Activated T-helper 2 cell treated with anti-CD3 and anti-CD28 coated beads, Interferon-gamma antibody, Interleukin-2, Interleukin-4, amounts not matched to agents 10 μg/mL and 5 μg/mL and 100 μg/mL, durations not matched to agents 14 hours and 24 hours and 36 hours (primary cell): ENCODE measurements at regions not wholly inside any gene's neighbourhood (a gene's known extent, or its start where the extent isn't known, plus 50 kb on each side); places are given as distances from the start of the nearest gene placed in this dataset.
A peak's percentile ranks its signal among the peaks of the same experiment; 100 is the strongest.

Source experiments
- DNase-seq: peaks from one replicate; pipeline ENCODE4 v3.0.0; 2021; ENCODE audit warnings: low spot score
- H3K27ac Mint-ChIP-seq: one replicate; pipeline ENCODE4 v1.8.0; 2021; ENCODE audit warnings: mixed read lengths
- H3K27me3 Mint-ChIP-seq: one replicate; pipeline ENCODE4 v1.8.0; 2021; ENCODE audit warnings: low read depth, mixed read lengths
- H3K36me3 Mint-ChIP-seq: one replicate; pipeline ENCODE4 v1.8.0; 2021; ENCODE audit warnings: low read depth, mixed read lengths
- H3K4me1 Mint-ChIP-seq: one replicate; pipeline ENCODE4 v1.8.0; 2021; ENCODE audit warnings: low read depth, mixed read lengths
- H3K4me3 Mint-ChIP-seq: one replicate; pipeline ENCODE4 v1.8.0; 2021; ENCODE audit warnings: low read depth, mild to moderate bottlenecking, moderate library complexity, mixed read lengths
- H3K9me3 Mint-ChIP-seq: one replicate; pipeline ENCODE4 v1.8.0; 2021; ENCODE audit warnings: mixed read lengths
- intact Hi-C: fragments of 100-400 bp; cut with micrococcal nuclease; formaldehyde crosslinking; loops from one replicate; pipeline ENCODE4 v1.15.1; 2023

DNA sequence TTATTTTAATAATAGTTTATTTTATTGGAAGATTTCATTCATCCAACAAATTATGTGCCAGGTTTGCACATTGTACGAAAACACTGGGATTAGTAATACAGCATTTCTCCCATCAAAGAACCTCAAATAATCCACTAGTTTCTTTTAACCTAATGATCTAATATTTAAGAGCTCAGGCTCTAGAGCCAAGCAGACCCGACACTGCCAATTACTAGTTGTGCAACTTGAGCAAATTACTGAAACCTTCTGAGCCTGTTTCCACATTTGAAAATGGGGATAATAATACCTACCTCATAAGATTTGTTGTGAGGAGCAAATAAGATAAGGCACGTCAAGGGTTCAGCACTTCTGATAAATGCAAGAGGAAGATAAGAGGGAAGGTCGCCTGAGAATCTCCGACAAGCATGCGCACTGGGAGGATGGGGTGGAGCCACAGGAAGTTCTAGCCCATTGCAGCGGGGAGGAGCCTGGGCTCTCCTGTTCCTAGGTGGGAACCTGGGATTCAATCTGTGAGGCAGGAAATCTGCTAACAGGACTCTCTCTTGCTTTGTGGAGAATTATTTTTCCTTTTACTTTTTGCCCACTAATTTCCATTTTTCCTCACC lies 141.5 kb upstream of the SMAD1 start:
- Mint-ChIP-seq H3K4me1 (no peaks in the 10 kb centered on the region), H3K4me3 (no peak overlapping the region), H3K9me3 (no peaks in the 10 kb centered on the region), H3K27me3 (peaks cover 7% of the 10 kb centered on the region), H3K27ac (no peak overlapping the region), H3K36me3 (no peaks in the 10 kb centered on the region)
- no peak for DNase-seq
- intact Hi-C loops: no loop called here

DNA sequence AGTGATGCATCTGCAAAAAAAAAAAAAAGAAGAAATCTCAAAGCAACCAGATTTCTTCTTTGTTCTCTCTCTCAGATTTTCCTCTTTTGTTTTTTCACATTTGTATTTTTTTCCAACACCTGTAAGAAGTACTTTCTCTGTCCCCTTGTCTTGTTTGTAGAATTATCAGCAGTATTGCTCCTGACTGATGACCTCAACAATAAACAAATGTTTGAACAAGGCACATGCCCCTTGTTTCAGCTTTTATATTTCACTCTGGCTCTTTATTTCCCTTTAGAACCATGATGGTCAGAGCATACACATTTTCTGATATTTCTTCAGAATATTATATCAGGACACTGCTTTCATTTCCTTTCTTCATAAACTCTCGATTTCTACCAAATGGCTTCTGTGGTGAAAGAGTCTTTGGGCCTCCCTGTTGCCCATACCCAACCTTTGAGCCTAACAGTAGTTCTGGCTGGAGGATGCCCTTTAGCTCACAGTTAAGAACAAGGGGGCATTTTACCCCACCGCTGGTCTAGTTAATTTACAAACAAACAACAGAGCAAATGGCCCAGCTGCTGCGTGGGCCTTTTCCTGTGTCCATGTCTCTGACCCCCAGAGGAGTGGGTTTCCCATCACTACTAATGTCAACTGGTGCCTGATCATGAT lies 142.5 kb upstream of the SMAD1 start:
- Mint-ChIP-seq H3K36me3 (no peaks in the 10 kb centered on the region), H3K27me3 (peaks cover 7% of the 10 kb centered on the region), H3K9me3 (no peaks in the 10 kb centered on the region), H3K4me1 (no peaks in the 10 kb centered on the region), H3K4me3 (no peak overlapping the region), H3K27ac (no peak overlapping the region)
- no peak for DNase-seq
- intact Hi-C loops: no loop called here

DNA sequence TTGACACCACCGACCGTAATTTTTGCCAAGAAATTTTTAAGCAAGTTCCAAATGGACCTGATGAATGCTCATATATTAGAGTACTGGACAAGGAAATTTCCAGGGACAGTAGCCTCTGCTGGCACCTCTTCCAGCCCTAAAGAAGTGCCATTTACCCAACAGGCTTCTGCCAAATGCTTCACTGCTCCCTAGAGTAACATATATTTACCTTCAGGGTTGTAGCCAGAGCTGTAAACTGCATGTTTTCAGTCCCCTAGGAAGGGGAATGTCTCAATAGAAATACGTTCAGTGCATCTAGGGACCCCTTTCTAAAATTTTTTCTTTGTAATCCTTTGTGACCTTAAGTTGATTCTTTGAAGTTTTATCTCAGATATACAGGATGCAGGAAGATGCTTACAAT lies 143.1 kb upstream of the SMAD1 start:
- no peaks in the 10 kb centered on the region for H3K9me3 Mint-ChIP-seq
- H3K4me3 Mint-ChIP-seq: no peak overlapping the region
- intact Hi-C loops: no loop called here
- H3K27ac Mint-ChIP-seq: no peak overlapping the region
- H3K27me3 Mint-ChIP-seq: peaks cover 7% of the 10 kb centered on the region
- no peaks in the 10 kb centered on the region for H3K36me3 Mint-ChIP-seq
- no peak for DNase-seq
- no peaks in the 10 kb centered on the region for H3K4me1 Mint-ChIP-seq

DNA sequence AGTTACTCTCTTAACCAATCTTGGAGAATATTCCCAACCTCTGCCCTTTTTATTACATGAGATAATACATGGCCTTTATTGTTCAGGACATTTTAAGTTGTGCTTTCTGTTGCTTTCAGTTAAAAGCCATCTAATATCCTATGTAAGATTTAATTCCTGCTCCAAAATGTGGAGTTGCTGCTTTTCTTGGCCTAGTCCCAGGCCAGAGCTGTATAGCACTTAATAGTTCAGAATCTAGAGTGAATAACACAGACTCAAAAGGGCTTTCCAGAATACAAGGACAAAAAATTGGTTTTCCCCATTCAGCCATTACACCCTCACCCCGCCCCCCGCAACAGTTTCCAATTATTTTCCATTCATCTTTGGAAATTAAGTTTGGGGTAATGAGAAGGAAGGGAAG lies 144.3 kb upstream of the SMAD1 start:
- Mint-ChIP-seq H3K27me3 (peaks cover 7% of the 10 kb centered on the region), H3K9me3 (no peaks in the 10 kb centered on the region), H3K4me1 (no peaks in the 10 kb centered on the region), H3K4me3 (no peak overlapping the region), H3K27ac (no peak overlapping the region), H3K36me3 (no peaks in the 10 kb centered on the region)
- no peak for DNase-seq
- intact Hi-C loops: no loop called here

DNA sequence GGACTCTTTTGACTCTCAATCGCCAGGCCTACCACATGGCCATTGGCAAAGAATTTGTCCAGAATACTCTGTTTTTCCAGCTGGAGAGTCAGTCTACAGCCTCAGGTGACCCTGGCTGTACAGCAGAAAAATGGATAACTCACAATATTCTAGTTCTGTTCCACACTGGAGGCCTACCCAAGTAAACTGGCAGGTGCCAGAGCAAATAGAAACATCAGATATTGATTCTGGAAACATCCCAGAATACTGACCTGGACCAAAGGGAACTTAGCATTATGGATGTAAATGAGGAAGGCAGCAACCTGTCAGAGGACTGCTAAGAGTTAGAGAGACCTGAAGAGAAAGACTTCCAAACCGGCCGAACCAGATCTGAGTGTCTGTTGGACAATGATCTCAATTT lies 147.9 kb upstream of the SMAD1 start:
- DNase-seq: no peak
- no peaks in the 10 kb centered on the region for H3K36me3 Mint-ChIP-seq
- peaks cover 2% of the 10 kb centered on the region for H3K27me3 Mint-ChIP-seq
- no peak overlapping the region for H3K27ac Mint-ChIP-seq
- H3K4me3 Mint-ChIP-seq: no peak overlapping the region
- H3K4me1 Mint-ChIP-seq: no peaks in the 10 kb centered on the region
- H3K9me3 Mint-ChIP-seq: no peaks in the 10 kb centered on the region
- intact Hi-C loops: no loop called here

DNA sequence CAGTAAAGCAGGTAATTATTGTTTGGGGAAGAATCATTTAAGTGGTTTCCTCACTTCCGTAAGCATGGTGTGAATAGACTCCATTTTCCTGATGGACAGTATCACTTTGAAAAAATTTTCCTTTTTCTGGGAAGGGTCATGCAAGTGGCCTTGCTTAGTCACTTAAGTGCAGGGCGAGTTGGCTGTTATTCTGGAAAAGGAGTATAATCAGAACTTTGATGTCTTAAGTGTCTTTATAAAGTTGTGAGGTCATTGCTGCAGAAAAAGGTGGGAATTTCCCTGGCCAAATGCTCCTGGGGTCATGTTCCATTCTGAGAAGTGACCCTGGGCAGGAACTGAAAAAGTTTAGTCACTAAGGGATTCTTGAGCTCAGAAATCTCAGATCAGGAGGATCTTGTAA lies 146.1 kb upstream of the OTUD4 start:
- intact Hi-C loops: no loop called here
- Mint-ChIP-seq H3K4me1 (no peaks in the 10 kb centered on the region), H3K9me3 (no peaks in the 10 kb centered on the region), H3K27ac (no peak overlapping the region), H3K4me3 (no peak overlapping the region), H3K27me3 (peaks cover 9% of the 10 kb centered on the region), H3K36me3 (no peaks in the 10 kb centered on the region)
- no peak for DNase-seq

DNA sequence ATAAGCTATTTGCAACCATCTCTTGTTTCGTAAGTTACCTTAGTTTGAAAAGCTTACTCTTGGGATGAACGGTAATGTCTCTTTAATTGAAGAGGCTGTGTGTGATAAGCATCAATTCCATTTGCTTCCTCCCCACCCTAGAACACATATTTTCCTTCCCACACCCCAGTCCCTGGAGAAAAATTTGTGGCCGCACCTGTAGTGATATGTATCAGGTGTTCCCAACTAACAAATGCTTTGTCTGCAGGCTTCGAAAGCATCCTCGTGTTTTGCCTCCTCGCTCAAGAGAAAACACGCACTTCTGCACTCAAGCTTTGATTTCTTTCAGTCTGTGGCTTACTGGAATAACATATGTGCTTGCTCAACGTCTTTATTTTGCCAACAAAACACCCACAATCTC lies 143.8 kb upstream of the OTUD4 start:
- no peak for DNase-seq
- Mint-ChIP-seq H3K27me3 (peaks cover 14% of the 10 kb centered on the region), H3K4me1 (no peaks in the 10 kb centered on the region), H3K4me3 (no peak overlapping the region), H3K27ac (no peak overlapping the region), H3K9me3 (no peaks in the 10 kb centered on the region), H3K36me3 (no peaks in the 10 kb centered on the region)
- intact Hi-C loops: no loop called here

DNA sequence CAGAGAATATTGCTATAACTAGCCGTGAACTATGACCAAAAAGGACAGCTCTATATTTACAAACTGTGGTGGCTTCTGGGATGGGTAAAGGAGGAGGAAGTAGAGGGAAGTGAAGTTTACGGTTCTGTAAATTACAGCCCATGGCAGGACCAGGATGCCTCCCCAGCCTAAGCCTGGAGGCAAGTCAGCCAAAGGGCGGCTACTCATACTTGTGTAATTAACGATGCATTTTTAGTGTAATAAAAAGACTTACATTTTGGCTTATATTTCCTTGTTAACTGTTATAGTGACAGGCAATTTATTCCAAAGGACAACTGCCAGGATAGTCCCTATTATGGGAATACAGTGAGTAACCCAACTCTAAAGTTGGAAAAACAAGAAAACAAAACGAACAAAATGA lies 139.9 kb upstream of the OTUD4 start:
- H3K4me1 Mint-ChIP-seq: no peaks in the 10 kb centered on the region
- no peak overlapping the region for H3K27ac Mint-ChIP-seq
- peaks cover 10% of the 10 kb centered on the region for H3K27me3 Mint-ChIP-seq
- no peaks in the 10 kb centered on the region for H3K36me3 Mint-ChIP-seq
- H3K4me3 Mint-ChIP-seq: no peak overlapping the region
- intact Hi-C loops: no loop called here
- no peak for DNase-seq
- H3K9me3 Mint-ChIP-seq: no peaks in the 10 kb centered on the region

DNA sequence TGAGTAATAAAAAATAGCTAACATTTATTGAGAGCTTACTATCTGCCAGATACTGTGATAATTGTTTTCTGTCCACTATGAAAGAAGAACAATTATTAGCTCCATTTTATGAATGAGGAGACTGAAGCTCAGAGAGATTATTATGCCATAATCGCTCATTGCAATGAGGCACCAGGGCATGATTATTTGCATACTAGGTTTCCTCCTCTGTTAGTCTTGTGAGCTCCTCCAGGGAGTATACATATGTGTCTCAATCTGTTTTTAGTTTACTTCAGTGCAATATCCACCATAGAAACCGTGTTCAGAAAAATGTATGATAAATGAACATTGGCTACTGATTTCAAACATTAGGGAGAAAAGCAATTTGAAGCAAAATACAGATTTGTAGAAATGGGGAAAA lies 139.4 kb upstream of the OTUD4 start:
- intact Hi-C loops: no loop called here
- no peaks in the 10 kb centered on the region for H3K9me3 Mint-ChIP-seq

DNA sequence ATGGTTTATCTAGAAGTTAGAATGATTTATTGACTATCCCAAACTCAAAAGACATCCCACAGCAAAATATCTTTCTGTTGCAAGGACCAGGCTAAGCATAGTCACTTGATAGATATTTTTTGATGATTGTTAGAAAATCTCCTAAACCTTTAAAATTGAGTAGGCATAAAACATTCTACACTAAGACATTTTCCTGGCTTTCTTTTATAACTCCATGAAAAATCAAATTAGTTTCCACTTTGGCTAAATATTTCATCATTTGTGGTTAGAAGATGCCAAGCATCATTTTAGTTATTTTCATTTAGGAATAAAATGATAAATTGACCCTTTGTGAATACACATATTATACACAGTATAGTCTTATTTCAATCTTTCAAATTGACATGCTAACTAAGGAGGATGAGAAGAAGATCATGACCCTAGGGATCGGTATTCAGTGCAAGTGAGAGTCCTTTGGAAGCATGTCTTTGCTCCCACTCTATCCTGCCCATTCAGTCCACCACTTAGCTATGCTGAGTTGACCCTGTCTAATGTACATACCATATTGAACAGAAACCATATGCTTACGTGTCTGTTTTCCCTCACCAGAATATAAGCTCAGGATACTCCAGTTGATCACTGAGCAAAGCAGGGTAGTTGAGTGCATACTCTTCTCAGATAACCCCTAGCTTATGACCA lies 136.6 kb upstream of the OTUD4 start:
- peaks cover 22% of the 10 kb centered on the region for H3K27me3 Mint-ChIP-seq
- intact Hi-C loops: no loop called here
- H3K27ac Mint-ChIP-seq: no peak overlapping the region
- no peaks in the 10 kb centered on the region for H3K36me3 Mint-ChIP-seq
- no peak for DNase-seq
- H3K4me1 Mint-ChIP-seq: no peaks in the 10 kb centered on the region
- H3K9me3 Mint-ChIP-seq: peaks cover 3% of the 10 kb centered on the region
- no peak overlapping the region for H3K4me3 Mint-ChIP-seq

More for the DNA sequence above, 139.4 kb upstream of the OTUD4 start:
- Mint-ChIP-seq H3K36me3 (no peaks in the 10 kb centered on the region), H3K4me1 (no peaks in the 10 kb centered on the region), H3K27me3 (peaks cover 12% of the 10 kb centered on the region), H3K4me3 (no peak overlapping the region), H3K27ac (no peak overlapping the region)
- DNase-seq: no peak

DNA sequence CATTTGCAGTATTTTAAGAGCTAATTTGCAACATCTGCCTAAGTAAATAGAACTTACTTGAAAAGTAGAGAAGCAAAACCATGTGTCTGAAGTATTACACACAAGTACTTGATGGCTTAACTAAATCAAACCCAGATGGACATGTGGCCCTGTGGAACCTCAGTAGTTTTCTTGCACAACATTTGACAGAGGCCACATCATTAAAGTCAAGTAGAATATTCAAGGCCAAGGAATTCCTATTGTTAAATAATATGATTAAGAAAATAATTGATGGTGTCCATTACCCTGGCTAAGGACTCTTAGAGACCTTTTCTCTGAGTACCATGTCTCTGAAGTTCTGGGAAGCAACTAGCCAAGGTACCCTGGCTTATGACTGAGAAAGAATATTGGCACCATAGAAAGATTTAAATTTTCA lies 135.4 kb upstream of the OTUD4 start:
- H3K9me3 Mint-ChIP-seq: peaks cover 3% of the 10 kb centered on the region
- no peak for DNase-seq
- H3K27ac Mint-ChIP-seq: no peak overlapping the region
- no peaks in the 10 kb centered on the region for H3K4me1 Mint-ChIP-seq
- intact Hi-C loops: no loop called here
- no peaks in the 10 kb centered on the region for H3K36me3 Mint-ChIP-seq
- peaks cover 27% of the 10 kb centered on the region for H3K27me3 Mint-ChIP-seq
- H3K4me3 Mint-ChIP-seq: no peak overlapping the region

DNA sequence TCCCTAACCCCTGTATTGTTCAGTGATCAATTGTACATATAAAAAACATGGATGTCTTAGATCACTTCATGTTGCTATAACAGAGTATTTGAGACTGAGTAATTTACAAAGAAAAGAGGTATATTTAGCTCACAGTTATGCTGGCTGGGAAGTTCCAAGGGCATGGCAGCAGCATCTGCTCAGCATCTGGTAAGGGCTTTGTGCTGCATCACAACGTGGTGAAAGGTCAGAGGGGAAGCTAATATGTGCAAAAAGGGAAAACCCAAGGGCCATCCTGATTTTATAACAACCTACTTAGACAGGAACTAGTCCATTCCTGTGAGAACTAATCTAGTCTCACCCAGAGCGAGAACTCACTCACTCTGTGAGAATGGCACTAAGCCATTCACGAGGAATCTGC lies 128.2 kb upstream of the OTUD4 start:
- DNase-seq: no peak
- peak overlapping the region; percentile 43 for H3K27ac Mint-ChIP-seq

DNA sequence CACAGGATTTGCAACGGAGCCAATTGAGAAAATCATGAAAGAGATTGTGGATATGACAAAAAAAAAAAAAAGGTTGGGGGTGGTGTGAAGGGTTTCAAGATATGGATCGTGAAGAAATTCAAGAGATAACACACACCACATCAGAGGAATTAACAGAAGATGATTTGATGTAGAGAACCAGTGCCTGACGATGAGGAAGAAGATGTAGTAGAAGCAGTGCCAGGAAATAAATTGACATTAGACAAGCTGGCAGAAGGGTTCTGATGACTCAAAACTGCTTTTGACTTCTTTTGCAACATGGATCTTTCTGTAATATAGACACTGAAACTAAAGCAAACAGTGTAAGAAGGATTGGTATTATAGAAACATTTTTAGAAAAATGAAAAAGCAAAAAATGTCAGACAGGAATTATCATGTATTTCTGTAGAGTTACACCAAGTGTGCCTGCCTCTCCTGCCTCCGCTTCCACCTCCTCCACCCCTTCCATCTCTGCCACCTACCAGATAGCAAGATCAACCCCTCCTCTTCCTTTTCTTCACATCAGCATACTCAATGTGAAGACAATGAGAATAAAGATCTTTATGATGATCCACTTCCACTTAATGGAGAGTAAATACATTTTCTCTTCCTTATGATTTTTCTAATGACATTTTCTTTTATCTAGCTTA lies 127.5 kb upstream of the OTUD4 start:
- intact Hi-C loops: loop anchor here (1.0 to 10.0 kb wide), 2 partner anchors 9 to 507 kb away; no protein-coding TSS in a partner anchor
- H3K36me3 Mint-ChIP-seq: no peaks in the 10 kb centered on the region

More for the DNA sequence above, 128.2 kb upstream of the OTUD4 start:
- H3K4me1 Mint-ChIP-seq: peaks cover 22% of the 10 kb centered on the region
- H3K9me3 Mint-ChIP-seq: no peaks in the 10 kb centered on the region
- peaks cover 36% of the 10 kb centered on the region for H3K27me3 Mint-ChIP-seq
- H3K4me3 Mint-ChIP-seq: no peak overlapping the region
- intact Hi-C loops: loop anchor here (1.0 to 10.0 kb wide), 2 partner anchors 9 to 506 kb away; no protein-coding TSS in a partner anchor
- H3K36me3 Mint-ChIP-seq: no peaks in the 10 kb centered on the region

More for the DNA sequence above, 127.5 kb upstream of the OTUD4 start:
- no peak overlapping the region for H3K4me3 Mint-ChIP-seq
- H3K27me3 Mint-ChIP-seq: peaks cover 36% of the 10 kb centered on the region
- H3K4me1 Mint-ChIP-seq: peaks cover 22% of the 10 kb centered on the region
- DNase-seq: no peak
- peak overlapping the region; percentile 43 for H3K27ac Mint-ChIP-seq
- no peaks in the 10 kb centered on the region for H3K9me3 Mint-ChIP-seq
